ENCODE measurements at regions not wholly inside any gene's neighbourhood (a gene's known extent, or its start where the extent isn't known, plus 50 kb on each side); places are given as distances from the start of the nearest gene placed in this dataset.

GRCh38 chr12:93979189-93979588 is 169.2 kb upstream of the PLXNC1 start:
- Histone ChIP-seq H3K4me1 (replicated peaks in 1 of 2) (peaks cover 0 to 7% of the 10 kb centered on the region in 2 donors), H3K27ac (peak overlapping the region in 2 of 5 donors; percentile 48 to 56), H3K36me3 (replicated peaks in 1 of 2) (no peaks in the 10 kb centered on the region), H3K27me3 (no peaks in the 10 kb centered on the region), H3K4me3 (no peak overlapping the region), H3K9me3 (replicated peaks in 1 of 3) (no peaks in the 10 kb centered on the region)
- TF ChIP-seq POLR2A (IDR thresholded peaks at IDR 0.05), result no peak
- TF ChIP-seq, protein P1, sequence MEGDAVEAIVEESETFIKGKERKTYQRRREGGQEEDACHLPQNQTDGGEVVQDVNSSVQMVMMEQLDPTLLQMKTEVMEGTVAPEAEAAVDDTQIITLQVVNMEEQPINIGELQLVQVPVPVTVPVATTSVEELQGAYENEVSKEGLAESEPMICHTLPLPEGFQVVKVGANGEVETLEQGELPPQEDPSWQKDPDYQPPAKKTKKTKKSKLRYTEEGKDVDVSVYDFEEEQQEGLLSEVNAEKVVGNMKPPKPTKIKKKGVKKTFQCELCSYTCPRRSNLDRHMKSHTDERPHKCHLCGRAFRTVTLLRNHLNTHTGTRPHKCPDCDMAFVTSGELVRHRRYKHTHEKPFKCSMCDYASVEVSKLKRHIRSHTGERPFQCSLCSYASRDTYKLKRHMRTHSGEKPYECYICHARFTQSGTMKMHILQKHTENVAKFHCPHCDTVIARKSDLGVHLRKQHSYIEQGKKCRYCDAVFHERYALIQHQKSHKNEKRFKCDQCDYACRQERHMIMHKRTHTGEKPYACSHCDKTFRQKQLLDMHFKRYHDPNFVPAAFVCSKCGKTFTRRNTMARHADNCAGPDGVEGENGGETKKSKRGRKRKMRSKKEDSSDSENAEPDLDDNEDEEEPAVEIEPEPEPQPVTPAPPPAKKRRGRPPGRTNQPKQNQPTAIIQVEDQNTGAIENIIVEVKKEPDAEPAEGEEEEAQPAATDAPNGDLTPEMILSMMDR (IDR thresholded peaks at IDR 0.05), result peak; percentile 12 to 61 (median 48)
- intact Hi-C loops (cut with DNase I), result no loop called here
- peak in 2 of 7 donors; percentile 26 to 33 for DNase-seq
- WGBS, 4 donors, result 56 to 71% (median 64%) methylated on average over 2 of the region's 2 CpGs

- no peak overlapping the region for H3K27ac ChIP-seq
- H3K9me3 ChIP-seq (replicated peaks in 1 of 3), result no peaks in the 10 kb centered on the region
- WGBS, 4 donors, result 73 to 93% (median 80%) methylated on average over 3 of the region's 3 CpGs
- DNase-seq, result no peak
- H3K27me3 ChIP-seq, result no peaks in the 10 kb centered on the region
- no peaks in the 10 kb centered on the region for H3K36me3 ChIP-seq (replicated peaks in 1 of 2)
- TF ChIP-seq, protein P1 (IDR thresholded peaks at IDR 0.05), result no peak
- no peak for TF ChIP-seq POLR2A (IDR thresholded peaks at IDR 0.05)
- intact Hi-C loops (cut with DNase I), result no loop called here
- peaks cover 0 to 7% of the 10 kb centered on the region in 2 donors for H3K4me1 ChIP-seq (replicated peaks in 1 of 2)
- H3K4me3 ChIP-seq, result no peak overlapping the region
Observed at GRCh38 chr12:93980711-93981110, 167.7 kb upstream of the PLXNC1 start.

GRCh38 chr12:93981411-93981810 is 167.0 kb upstream of the PLXNC1 start:
- no peaks in the 10 kb centered on the region for H3K27me3 ChIP-seq
- no peak for DNase-seq
- intact Hi-C loops (cut with DNase I), result no loop called here
- no peak overlapping the region for H3K4me3 ChIP-seq
- H3K27ac ChIP-seq, result no peak overlapping the region
- H3K4me1 ChIP-seq (replicated peaks in 1 of 2), result peaks cover 0 to 7% of the 10 kb centered on the region in 2 donors
- no peak for TF ChIP-seq POLR2A (IDR thresholded peaks at IDR 0.05)
- TF ChIP-seq, protein P1 (IDR thresholded peaks at IDR 0.05), result no peak
- WGBS, 4 donors, result 95 to 100% (median 96%) methylated on average over 2 of the region's 2 CpGs
- no peaks in the 10 kb centered on the region for H3K9me3 ChIP-seq (replicated peaks in 1 of 3)
- H3K36me3 ChIP-seq (replicated peaks in 1 of 2), result no peaks in the 10 kb centered on the region

DNA sequence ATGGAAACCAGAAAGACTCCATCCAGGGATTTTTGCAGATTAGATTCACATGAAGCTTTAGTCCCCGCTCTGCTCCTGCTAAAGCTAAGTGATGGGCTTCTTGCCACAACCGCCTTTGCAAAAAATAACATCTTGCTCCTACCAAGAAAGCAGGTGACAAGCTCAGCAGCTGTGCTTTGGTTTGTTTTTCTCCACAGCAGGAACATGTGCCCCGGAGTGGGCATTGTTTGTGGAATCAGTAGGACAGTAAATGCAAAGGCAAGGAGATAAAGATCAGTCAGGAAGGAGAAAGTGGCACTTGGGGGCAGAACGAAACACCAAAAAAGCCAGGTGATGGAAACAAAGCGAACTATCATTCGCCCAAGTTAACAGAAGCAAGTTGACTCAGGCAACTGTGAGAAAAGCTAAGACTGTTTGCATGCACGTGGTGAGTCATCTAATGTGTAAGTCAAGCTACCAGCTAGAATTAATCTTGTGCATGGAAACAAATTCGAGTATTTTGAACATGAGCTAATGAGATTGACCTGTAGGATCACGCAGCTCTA is 165.5 kb upstream of the PLXNC1 start:
- intact Hi-C loops (cut with DNase I), result no loop called here
- peak in 1 of 7 donors; percentile 28 for DNase-seq
- WGBS, 4 donors, result 67 to 80% (median 74%) methylated on average over 9 of the region's 9 CpGs
- no peak for TF ChIP-seq POLR2A (IDR thresholded peaks at IDR 0.05)
- TF ChIP-seq, protein P1 (IDR thresholded peaks at IDR 0.05), result no peak
- Histone ChIP-seq H3K4me1 (replicated peaks in 1 of 2) (peaks cover 0 to 7% of the 10 kb centered on the region in 2 donors), H3K27me3 (no peaks in the 10 kb centered on the region), H3K27ac (no peak overlapping the region), H3K4me3 (no peak overlapping the region), H3K36me3 (replicated peaks in 1 of 2) (no peaks in the 10 kb centered on the region), H3K9me3 (replicated peaks in 1 of 3) (no peaks in the 10 kb centered on the region)
